Small intestine (tissue), 7 donors: ENCODE measurements at regions not wholly inside any gene's neighbourhood (a gene's known extent, or its start where the extent isn't known, plus 50 kb on each side); places are given as distances from the start of the nearest gene placed in this dataset.
A peak's percentile ranks its signal among the peaks of the same experiment; 100 is the strongest.

Source experiments
- DNase-seq, 2 donors: peaks; one replicate each; pipeline versions ENCODE4 v3.0.0 to v3.0.0-alpha.2; 2013
- FAIRE-seq: peaks from 2 replicates; lab custom pipeline; 2012; peaks lifted over from hg19 to GRCh38; lab: Jason Lieb, UNC
- H3K27ac ChIP-seq, 3 donors: one replicate each; pipeline ENCODE4 v1.5.1; 2013; ENCODE audit warnings: low read length in 2 of 3, mild to moderate bottlenecking in 2 of 3, control low read depth in 1 of 3, inconsistent platforms in 1 of 3, low read depth in 1 of 3, moderate library complexity in 1 of 3
- H3K27me3 ChIP-seq, 3 donors: one replicate each; pipeline ENCODE4 v1.6.1; 2013; ENCODE audit warnings: low read length in 3 of 3, inconsistent platforms in 1 of 3; ENCODE audit not compliant: control insufficient read depth in 3 of 3, insufficient read depth in 3 of 3
- H3K36me3 ChIP-seq, 3 donors: one replicate each; pipeline ENCODE4 v1.6.1; 2013; ENCODE audit warnings: low read length in 3 of 3, inconsistent platforms in 1 of 3, low read depth in 1 of 3, mild to moderate bottlenecking in 1 of 3, moderate library complexity in 1 of 3; ENCODE audit not compliant: control insufficient read depth in 3 of 3, insufficient read depth in 2 of 3
- H3K4me1 ChIP-seq, 3 donors: one replicate each; pipeline ENCODE4 v1.6.1; 2013; ENCODE audit warnings: low read length in 2 of 3, inconsistent platforms in 1 of 3, low read depth in 1 of 3, mild to moderate bottlenecking in 1 of 3, moderate library complexity in 1 of 3; ENCODE audit not compliant: control insufficient read depth in 3 of 3, insufficient read depth in 2 of 3
- H3K4me3 ChIP-seq, 3 donors: one replicate each; pipeline ENCODE4 v1.5.1; 2013; ENCODE audit warnings: low read length in 3 of 3, control low read depth in 1 of 3, inconsistent platforms in 1 of 3, low read depth in 1 of 3, mild to moderate bottlenecking in 1 of 3, moderate library complexity in 1 of 3
- H3K9me3 ChIP-seq, 2 donors: one replicate each; pipeline ENCODE4 v1.6.1; 2013; ENCODE audit warnings: low read depth in 1 of 2, low read length in 1 of 2; ENCODE audit not compliant: control insufficient read depth in 2 of 2, insufficient read depth in 1 of 2
- WGBS, 3 donors: extraction: QIAGEN DNeasy Blood & Tissue Kit; methylation state at CpG; one replicate each; pipeline ENCODE4 v1.1.7; 2013; 5-methylcytosine and 5-hydroxymethylcytosine counted together
- donor health status: healthy with polysubstance abuse.
- donor health status: control.
- donor health status: control.
- donor health status: Bipolar disorder and iron deficiency.
- donor health status: healthy.

DNA sequence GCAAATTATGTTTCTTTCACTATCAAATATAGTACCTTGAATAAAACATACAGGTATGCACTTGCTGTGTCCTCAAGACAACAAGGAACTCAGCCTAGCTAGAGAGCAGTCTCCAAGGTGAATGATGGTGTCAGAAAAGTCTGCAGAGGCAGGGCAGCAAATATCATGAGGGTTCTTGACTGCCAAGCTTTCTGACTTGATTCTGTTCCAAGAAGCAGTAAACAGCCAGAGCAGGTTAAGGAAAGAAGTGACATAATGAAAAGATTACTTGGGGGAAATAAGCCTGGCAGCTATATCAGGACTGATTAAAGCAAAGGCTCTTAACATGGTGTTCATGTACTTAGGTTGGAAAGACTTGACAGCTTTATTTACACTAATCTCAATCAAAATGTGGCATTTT is 192.2 kb upstream of the GADL1 start:
- H3K27me3 ChIP-seq: no peaks in the 10 kb centered on the region
- no peaks in the 10 kb centered on the region for H3K9me3 ChIP-seq
- FAIRE-seq (no peak), DNase-seq (no peak)
- H3K4me3 ChIP-seq: no peak overlapping the region
- H3K4me1 ChIP-seq: no peaks in the 10 kb centered on the region
- no peaks in the 10 kb centered on the region for H3K36me3 ChIP-seq
- H3K27ac ChIP-seq: no peak overlapping the region

DNA sequence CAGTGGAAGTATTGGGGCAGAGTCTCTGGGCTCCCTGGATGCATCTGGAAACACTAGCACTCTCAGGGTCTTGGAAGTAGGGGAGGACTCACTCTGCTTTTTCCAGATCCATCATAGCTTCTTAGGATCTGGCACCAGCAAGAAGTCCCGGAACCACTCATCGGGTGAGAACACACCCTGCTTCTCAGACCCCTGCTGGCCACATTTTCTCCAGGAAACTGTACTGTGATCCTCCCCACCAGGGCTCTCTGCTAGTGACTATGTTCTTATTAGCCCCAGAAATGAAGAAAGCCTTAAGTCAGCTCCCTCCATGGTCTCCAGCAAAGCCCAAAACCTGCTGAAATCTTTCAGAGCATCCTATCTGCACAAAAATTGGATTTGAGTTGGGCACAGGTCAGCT is 197.3 kb upstream of the GADL1 start:
- Histone ChIP-seq H3K27ac (no peak overlapping the region), H3K36me3 (no peaks in the 10 kb centered on the region), H3K4me3 (no peak overlapping the region), H3K9me3 (no peaks in the 10 kb centered on the region), H3K27me3 (no peaks in the 10 kb centered on the region), H3K4me1 (no peaks in the 10 kb centered on the region)
- 75 to 88% (median 88%) methylated on average over 2 of the region's 2 CpGs for WGBS, 3 donors
- no peak for DNase-seq
- FAIRE-seq: no peak

DNA sequence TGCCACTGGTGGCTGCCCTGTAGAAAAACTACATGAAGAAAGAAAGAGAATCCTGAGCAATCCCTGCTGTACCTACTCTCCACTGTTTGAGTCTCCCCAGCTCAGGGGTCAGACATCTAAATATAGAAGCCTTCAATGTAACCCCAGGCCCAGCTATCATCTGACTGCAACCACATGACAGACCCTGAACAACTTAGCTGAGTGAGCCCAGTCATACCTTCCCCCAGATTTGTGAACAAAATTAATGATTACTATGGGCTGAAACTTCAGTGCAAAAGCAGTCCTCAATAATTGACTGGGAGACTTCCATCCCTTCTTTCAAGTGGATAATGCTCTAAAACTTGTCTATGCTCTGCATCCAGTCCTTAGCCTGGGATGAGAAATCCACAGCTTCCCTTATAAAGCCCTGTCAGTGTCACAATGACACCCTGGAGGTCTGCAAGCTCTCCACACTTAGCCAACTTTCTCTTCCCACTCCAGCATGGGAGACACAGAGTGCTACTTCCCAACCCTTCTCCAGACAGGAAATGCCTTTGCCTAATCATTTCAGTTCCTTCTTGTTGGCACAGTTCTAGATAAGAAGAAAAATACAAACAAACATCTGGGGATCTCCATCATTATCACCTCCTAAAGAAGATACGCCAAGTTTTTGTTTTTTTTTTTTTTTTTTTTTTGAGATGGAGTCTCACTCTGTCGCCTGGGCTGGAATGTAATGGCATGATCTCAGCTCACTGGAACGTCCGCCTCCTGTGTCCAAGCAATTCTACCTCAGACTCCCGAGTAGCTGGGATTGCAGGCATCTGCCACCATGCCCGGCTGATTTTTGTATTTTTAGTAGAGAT is 198.5 kb upstream of the GADL1 start:
- Histone ChIP-seq H3K9me3 (no peaks in the 10 kb centered on the region), H3K27ac (no peak overlapping the region), H3K4me3 (no peak overlapping the region), H3K4me1 (no peaks in the 10 kb centered on the region), H3K36me3 (no peaks in the 10 kb centered on the region), H3K27me3 (no peaks in the 10 kb centered on the region)
- no peak for DNase-seq
- FAIRE-seq: no peak
- 70 to 88% (median 82%) methylated on average over 6 of the region's 6 CpGs for whole genome bisulfite sequencing, 3 donors

GRCh38 chr3:31093606-31094005 is 199.1 kb upstream of the GADL1 start:
- Histone ChIP-seq H3K27me3 (no peaks in the 10 kb centered on the region), H3K9me3 (no peaks in the 10 kb centered on the region)
- no peak for FAIRE-seq

GRCh38 chr3:31094048-31094447 is 199.6 kb upstream of the GADL1 start:
- WGBS, 3 donors: 24 to 66% (median 28%) methylated on average over 4 of the region's 4 CpGs
- DNase-seq: peak; percentile 15 to 57
- no peak for FAIRE-seq

More at GRCh38 chr3:31093606-31094005, 199.1 kb upstream of the GADL1 start:
- H3K4me1 ChIP-seq: no peaks in the 10 kb centered on the region
- 72 to 88% (median 82%) methylated on average over 3 of the region's 3 CpGs for WGBS, 3 donors
- no peak overlapping the region for H3K4me3 ChIP-seq
- no peak overlapping the region for H3K27ac ChIP-seq
- H3K36me3 ChIP-seq: no peaks in the 10 kb centered on the region
- no peak for DNase-seq

GRCh38 chr3:31095255-31095654 is 200.8 kb upstream of the GADL1 start:
- Histone ChIP-seq H3K9me3 (no peaks in the 10 kb centered on the region), H3K4me1 (no peaks in the 10 kb centered on the region), H3K36me3 (no peaks in the 10 kb centered on the region), H3K4me3 (no peak overlapping the region), H3K27ac (no peak overlapping the region), H3K27me3 (no peaks in the 10 kb centered on the region)
- WGBS, 3 donors: 85 to 91% (median 90%) methylated on average over 3 of the region's 3 CpGs
- DNase-seq (no peak), FAIRE-seq (no peak)

More at GRCh38 chr3:31094048-31094447, 199.6 kb upstream of the GADL1 start:
- Histone ChIP-seq H3K4me1 (no peaks in the 10 kb centered on the region), H3K36me3 (no peaks in the 10 kb centered on the region), H3K27me3 (no peaks in the 10 kb centered on the region), H3K27ac (no peak overlapping the region), H3K9me3 (no peaks in the 10 kb centered on the region), H3K4me3 (no peak overlapping the region)

GRCh38 chr3:31096661-31097395 is 202.4 kb upstream of the GADL1 start:
- Histone ChIP-seq H3K4me1 (no peaks in the 10 kb centered on the region), H3K4me3 (no peak overlapping the region), H3K27ac (no peak overlapping the region), H3K27me3 (no peaks in the 10 kb centered on the region), H3K9me3 (no peaks in the 10 kb centered on the region), H3K36me3 (no peaks in the 10 kb centered on the region)
- DNase-seq (no peak), FAIRE-seq (no peak)
- 64 to 69% (median 68%) methylated on average over 5 of the region's 5 CpGs for WGBS, 3 donors

DNA sequence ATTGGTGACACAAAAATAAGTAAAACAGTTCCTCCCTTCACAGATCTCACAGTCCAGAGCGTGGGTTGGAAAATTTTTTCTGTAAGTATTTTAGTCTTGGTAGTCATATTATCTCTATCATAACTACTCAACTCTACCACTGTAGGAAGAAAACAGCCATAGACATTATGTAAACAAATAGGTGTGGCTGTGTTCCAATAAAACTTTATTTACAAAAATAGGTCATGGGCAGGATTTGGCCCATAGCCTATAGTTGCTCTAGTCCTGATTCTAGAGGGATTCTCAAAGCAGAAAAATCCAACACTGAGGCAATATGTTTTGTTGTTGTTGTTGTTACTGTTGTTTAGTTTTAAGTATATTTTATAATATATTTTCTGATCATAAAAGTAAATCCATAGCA is 206.1 kb upstream of the GADL1 start:
- no peaks in the 10 kb centered on the region for H3K4me1 ChIP-seq
- no peaks in the 10 kb centered on the region for H3K27me3 ChIP-seq
- no peak overlapping the region for H3K4me3 ChIP-seq
- FAIRE-seq (no peak), DNase-seq (no peak)
- H3K9me3 ChIP-seq: no peaks in the 10 kb centered on the region
- no peak overlapping the region for H3K27ac ChIP-seq
- no peaks in the 10 kb centered on the region for H3K36me3 ChIP-seq
- 92 to 94% (median 94%) methylated on average over 1 of the region's 1 CpG for WGBS, 3 donors
